H9 (cell line): ENCODE measurements at regions not wholly inside any gene's neighbourhood (a gene's known extent, or its start where the extent isn't known, plus 50 kb on each side); places are given as distances from the start of the nearest gene placed in this dataset.
A peak's percentile ranks its signal among the peaks of the same experiment; 100 is the strongest.

Experiments
- DNase-seq: peaks from one replicate; pipeline ENCODE4 v3.0.0-alpha.2; 2017
- H2AFZ ChIP-seq: one replicate; pipeline ENCODE4 v1.6.1; 2013; ENCODE audit warnings: mild to moderate bottlenecking, low read length, control low read depth, moderate library complexity
- H2AK5ac ChIP-seq: 2 replicates; pipeline ENCODE4 v1.6.1; 2013; ENCODE audit warnings: low read length, control low read depth, mixed read lengths; ENCODE audit not compliant: insufficient read length
- H2BK120ac ChIP-seq: one replicate; pipeline ENCODE4 v1.6.1; 2013; ENCODE audit warnings: low read depth, mild to moderate bottlenecking, low read length, control low read depth, inconsistent platforms; ENCODE audit not compliant: poor library complexity, severe bottlenecking
- H2BK12ac ChIP-seq: 2 replicates; pipeline ENCODE4 v1.6.1; 2013; ENCODE audit warnings: low read length, control low read depth, mixed read lengths, low read depth; ENCODE audit not compliant: insufficient read length
- H2BK15ac ChIP-seq: 2 replicates; pipeline ENCODE4 v1.6.1; 2013; ENCODE audit warnings: low read depth, low read length, control low read depth
- H2BK20ac ChIP-seq: one replicate; pipeline ENCODE4 v1.6.1; 2013; ENCODE audit warnings: low read depth, mild to moderate bottlenecking, low read length, control low read depth, inconsistent platforms; ENCODE audit not compliant: poor library complexity, severe bottlenecking
- H2BK5ac ChIP-seq: 2 replicates; pipeline ENCODE4 v1.6.1; 2013; ENCODE audit warnings: low read length, control low read depth, mixed read lengths; ENCODE audit not compliant: insufficient read length
- H3K14ac ChIP-seq: 2 replicates; pipeline ENCODE4 v1.6.1; 2013; ENCODE audit warnings: low read length, control low read depth; ENCODE audit not compliant: insufficient read depth
- H3K18ac ChIP-seq: 2 replicates; pipeline ENCODE4 v1.6.1; 2013; ENCODE audit warnings: low read depth, mild to moderate bottlenecking, mixed read lengths, low read length, control low read depth; ENCODE audit not compliant: insufficient read length
- H3K23ac ChIP-seq: 2 replicates; pipeline ENCODE4 v1.6.1; 2013; ENCODE audit warnings: low read length, control low read depth, mixed read lengths, low read depth; ENCODE audit not compliant: insufficient read length
- H3K23me2 ChIP-seq: 2 replicates; pipeline ENCODE4 v1.6.1; 2013; ENCODE audit warnings: low read depth, mild to moderate bottlenecking, mixed read lengths, low read length, control low read depth; ENCODE audit not compliant: insufficient read length, poor library complexity, severe bottlenecking
- H3K27ac ChIP-seq: 2 replicates; pipeline ENCODE4 v1.5.1; 2013; ENCODE audit warnings: low read length, control low read depth, mixed read lengths, low read depth; ENCODE audit not compliant: insufficient read length
- H3K27me3 ChIP-seq: 2 replicates; pipeline ENCODE4 v1.6.1; 2013; ENCODE audit warnings: low read length, control low read depth, inconsistent platforms; ENCODE audit not compliant: insufficient read depth
- H3K4ac ChIP-seq: 2 replicates; pipeline ENCODE4 v1.6.1; 2013; ENCODE audit warnings: low read depth, mild to moderate bottlenecking, control low read depth, inconsistent platforms, low read length, moderate library complexity
- H3K4me1 ChIP-seq: 2 replicates; pipeline ENCODE4 v1.6.1; 2013; ENCODE audit warnings: low read length, control low read depth, inconsistent platforms; ENCODE audit not compliant: insufficient read depth
- H3K4me2 ChIP-seq: 2 replicates; pipeline ENCODE4 v1.6.1; 2013; ENCODE audit warnings: low read length, control low read depth, mixed read lengths; ENCODE audit not compliant: insufficient read length, insufficient read depth
- H3K56ac ChIP-seq: 2 replicates; pipeline ENCODE4 v1.6.1; 2013; ENCODE audit warnings: low read depth, mild to moderate bottlenecking, mixed read lengths, low read length, control low read depth; ENCODE audit not compliant: insufficient read length
- H3K79me1 ChIP-seq: 2 replicates; pipeline ENCODE4 v1.6.1; 2013; ENCODE audit warnings: low read depth, mild to moderate bottlenecking, moderate library complexity, low read length, control low read depth, inconsistent platforms; ENCODE audit not compliant: insufficient read depth, poor library complexity, severe bottlenecking
- H3K79me2 ChIP-seq: 2 replicates; pipeline ENCODE4 v1.6.1; 2013; ENCODE audit warnings: low read length, control low read depth, inconsistent platforms; ENCODE audit not compliant: insufficient read depth
- H3K9ac ChIP-seq: 2 replicates; pipeline ENCODE4 v1.6.1; 2013; ENCODE audit warnings: low read length, control low read depth, mixed read lengths; ENCODE audit not compliant: insufficient read length; ENCODE audit errors: extremely low read depth
- H3K9me3 ChIP-seq: one replicate; pipeline ENCODE4 v1.6.1; 2013; ENCODE audit warnings: low read depth, low read length, inconsistent platforms; ENCODE audit not compliant: control insufficient read depth
- H3T11ph ChIP-seq: one replicate; pipeline ENCODE4 v1.6.1; 2013; ENCODE audit warnings: mild to moderate bottlenecking, low read length, control low read depth, inconsistent platforms
- H4K20me1 ChIP-seq: one replicate; pipeline ENCODE4 v1.6.1; 2013; ENCODE audit not compliant: control insufficient read depth, insufficient read length, insufficient read depth
- H4K5ac ChIP-seq: 2 replicates; pipeline ENCODE4 v1.6.1; 2013; ENCODE audit warnings: low read depth, mild to moderate bottlenecking, mixed read lengths, low read length, control low read depth; ENCODE audit not compliant: insufficient read length
- H4K8ac ChIP-seq: replicated peaks from 2 replicates; pipeline ENCODE4 v1.6.1; 2013; ENCODE audit warnings: low read length, control low read depth, mixed read lengths, low read depth; ENCODE audit not compliant: insufficient read length
- H4K91ac ChIP-seq: 2 replicates; pipeline ENCODE4 v1.6.1; 2013; ENCODE audit warnings: low read depth, mild to moderate bottlenecking, moderate library complexity, mixed read lengths, low read length, control low read depth; ENCODE audit not compliant: insufficient read length
- H3K27ac Mint-ChIP-seq, 3 experiments: 2 replicates in 2 of 3; 3 replicates in 1 of 3; pipeline ENCODE4 v1.8.0; 2020 to 2021; ENCODE audit warnings: mixed read lengths in 3 of 3, mild to moderate bottlenecking in 1 of 3, moderate library complexity in 1 of 3
- H3K27me3 Mint-ChIP-seq: 2 replicates; pipeline ENCODE4 v1.8.0; 2021; ENCODE audit warnings: low read depth, mild to moderate bottlenecking, moderate library complexity, mixed read lengths
- H3K36me3 Mint-ChIP-seq, 3 experiments: 2 replicates in 2 of 3; 3 replicates in 1 of 3; pipeline ENCODE4 v1.8.0; 2020 to 2021; ENCODE audit warnings: low read depth in 3 of 3, mixed read lengths in 3 of 3; ENCODE audit not compliant: insufficient read depth in 1 of 3
- H3K4me1 Mint-ChIP-seq, 2 experiments: 2 replicates each; pipeline ENCODE4 v1.8.0; 2020; ENCODE audit warnings: mixed read lengths in 2 of 2
- H3K4me3 Mint-ChIP-seq, 2 experiments: 2 replicates in 1 of 2; 3 replicates in 1 of 2; pipeline ENCODE4 v1.8.0; 2020 to 2021; ENCODE audit warnings: mild to moderate bottlenecking in 2 of 2, mixed read lengths in 2 of 2, moderate library complexity in 1 of 2
- H3K9me3 Mint-ChIP-seq, 2 experiments: 2 replicates in 1 of 2; 3 replicates in 1 of 2; pipeline ENCODE4 v1.8.0; 2020; ENCODE audit warnings: mild to moderate bottlenecking in 2 of 2, mixed read lengths in 2 of 2, moderate library complexity in 1 of 2
- CTCF ChIP-seq: fragments of 200-600 bp; sonication (generic); conservative IDR thresholded peaks from 3 replicates; pipeline ENCODE4 v1.8.0; 2021; ENCODE audit warnings: antibody characterized with exemption, mild to moderate bottlenecking
- WGBS: extraction: QIAGEN DNeasy Blood & Tissue Kit; methylation state at CpG from one replicate; pipeline ENCODE4 v1.1.7; 2013; ENCODE audit warnings: missing lambda C conversion rate, low lambda C conversion rate, mixed read lengths; ENCODE audit not compliant: insufficient read length; ENCODE audit errors: extremely low coverage; 5-methylcytosine and 5-hydroxymethylcytosine counted together

GRCh38 chr2:71950256-71951082, 197.2 kb downstream of the CYP26B1 start:
- Histone ChIP-seq H3K18ac (no peak overlapping the region), H4K8ac (no peak overlapping the region), H3K4me1 (no peaks in the 10 kb centered on the region), H2BK15ac (no peak overlapping the region), H3K79me2 (no peaks in the 10 kb centered on the region), H3K4ac (no peak overlapping the region), H2BK120ac (no peak overlapping the region), H2BK5ac (no peak overlapping the region), H2BK20ac (no peak overlapping the region), H3T11ph (no peak overlapping the region), H2AFZ (no peak overlapping the region), H4K91ac (no peak overlapping the region), H4K20me1 (no peaks in the 10 kb centered on the region), H3K56ac (no peak overlapping the region), H3K9ac (no peak overlapping the region), H3K23me2 (no peaks in the 10 kb centered on the region), H3K27me3 (no peaks in the 10 kb centered on the region), H3K4me2 (no peak overlapping the region), H3K79me1 (no peaks in the 10 kb centered on the region), H4K5ac (no peak overlapping the region), H3K14ac (no peak overlapping the region), H2AK5ac (no peak overlapping the region), H3K27ac (no peak overlapping the region), H3K9me3 (no peaks in the 10 kb centered on the region), H2BK12ac (no peak overlapping the region), H3K23ac (no peak overlapping the region)
- peak; percentile 36 for DNase-seq
- H3K36me3 Mint-ChIP-seq: no peaks in the 10 kb centered on the region
- H3K9me3 Mint-ChIP-seq: peaks cover 0 to 3% of the 10 kb centered on the region in 2 experiments; a peak in 1 of 5 replicates
- TF ChIP-seq CTCF: no peak
- H3K4me3 Mint-ChIP-seq: no peak overlapping the region
- no peak overlapping the region for H3K27ac Mint-ChIP-seq
- no CpG with 5 or more reads among the region's 4 CpGs for WGBS
- peaks cover 2% of the 10 kb centered on the region; the same call in 1 of the 2 replicates for H3K27me3 Mint-ChIP-seq
- H3K4me1 Mint-ChIP-seq: peaks cover 2 to 8% of the 10 kb centered on the region in 2 experiments; a peak in 3 of 4 replicates
